ENCODE measurements at regions not wholly inside any gene's neighbourhood (a gene's known extent, or its start where the extent isn't known, plus 50 kb on each side); places are given as distances from the start of the nearest gene placed in this dataset.
A peak's percentile ranks its signal among the peaks of the same experiment; 100 is the strongest.

DNA sequence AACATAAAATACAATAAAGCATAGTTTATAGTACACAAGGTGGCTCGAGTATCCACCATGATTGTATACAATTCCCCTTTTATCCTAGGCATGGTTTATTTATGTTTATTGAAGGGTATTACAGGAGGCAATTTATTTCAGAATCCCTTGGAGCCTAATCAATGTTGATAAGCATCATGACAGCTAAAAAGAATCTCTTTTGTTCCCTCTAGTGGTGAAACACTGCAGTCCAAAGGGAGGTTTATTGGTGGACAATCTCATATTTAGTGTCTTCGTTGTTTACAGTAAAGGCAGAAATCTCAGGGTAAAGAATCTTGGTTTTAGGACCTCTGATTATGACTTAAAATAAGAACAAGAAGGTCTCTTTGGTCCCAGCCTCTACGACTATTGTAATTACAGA is 1712.5 kb downstream of the C4orf33 start:
- Histone ChIP-seq H3K27me3 (no peaks in the 10 kb centered on the region), H3K4me1 (no peaks in the 10 kb centered on the region), H3K4me3 (replicated peaks in 1 of 3) (no peak overlapping the region), H3K36me3 (no peaks in the 10 kb centered on the region), H3K9me3 (no peaks in the 10 kb centered on the region), H3K27ac (no peak overlapping the region)
- no peak for DNase-seq
- intact Hi-C loops (cut with DNase I), result no loop called here
- WGBS, 2 donors, result 47 to 48% methylated on average over 3 of the region's 3 CpGs
- TF ChIP-seq, protein P1, sequence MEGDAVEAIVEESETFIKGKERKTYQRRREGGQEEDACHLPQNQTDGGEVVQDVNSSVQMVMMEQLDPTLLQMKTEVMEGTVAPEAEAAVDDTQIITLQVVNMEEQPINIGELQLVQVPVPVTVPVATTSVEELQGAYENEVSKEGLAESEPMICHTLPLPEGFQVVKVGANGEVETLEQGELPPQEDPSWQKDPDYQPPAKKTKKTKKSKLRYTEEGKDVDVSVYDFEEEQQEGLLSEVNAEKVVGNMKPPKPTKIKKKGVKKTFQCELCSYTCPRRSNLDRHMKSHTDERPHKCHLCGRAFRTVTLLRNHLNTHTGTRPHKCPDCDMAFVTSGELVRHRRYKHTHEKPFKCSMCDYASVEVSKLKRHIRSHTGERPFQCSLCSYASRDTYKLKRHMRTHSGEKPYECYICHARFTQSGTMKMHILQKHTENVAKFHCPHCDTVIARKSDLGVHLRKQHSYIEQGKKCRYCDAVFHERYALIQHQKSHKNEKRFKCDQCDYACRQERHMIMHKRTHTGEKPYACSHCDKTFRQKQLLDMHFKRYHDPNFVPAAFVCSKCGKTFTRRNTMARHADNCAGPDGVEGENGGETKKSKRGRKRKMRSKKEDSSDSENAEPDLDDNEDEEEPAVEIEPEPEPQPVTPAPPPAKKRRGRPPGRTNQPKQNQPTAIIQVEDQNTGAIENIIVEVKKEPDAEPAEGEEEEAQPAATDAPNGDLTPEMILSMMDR (IDR thresholded peaks at IDR 0.05), result peak in 1 of 6 experiments; percentile 26
- TF ChIP-seq POLR2A (IDR thresholded peaks at IDR 0.05), result no peak

DNA sequence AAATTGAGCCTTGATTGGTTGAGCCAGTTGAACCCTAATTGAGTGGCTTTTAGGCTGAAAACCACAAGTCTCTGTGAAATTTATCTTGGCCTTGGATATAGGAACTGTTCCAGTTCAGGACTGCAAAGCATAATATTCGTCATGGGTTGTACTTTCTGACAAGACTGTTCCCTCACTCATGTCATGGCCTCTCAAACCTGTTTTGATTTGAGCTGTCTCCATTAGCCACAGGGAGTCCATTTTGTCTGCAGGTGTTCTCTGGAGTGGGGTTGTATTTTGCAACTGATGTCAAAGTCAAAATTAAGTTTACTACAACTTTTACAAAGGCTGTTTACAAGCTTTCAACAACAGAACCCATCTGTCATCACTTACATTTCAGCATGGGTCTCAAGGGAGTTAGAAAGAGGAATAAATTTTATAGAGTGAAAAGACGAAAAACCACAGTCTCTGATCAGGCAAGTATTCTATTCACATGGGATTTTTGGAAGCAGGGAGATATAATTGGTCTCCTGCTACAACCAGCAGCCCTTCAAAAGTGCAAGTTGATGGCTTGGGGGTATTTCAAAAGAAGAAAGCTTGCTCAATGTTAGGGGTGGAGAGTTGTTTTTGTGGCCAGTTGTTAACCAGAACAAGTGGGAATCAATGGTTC is 1716.3 kb downstream of the C4orf33 start:
- intact Hi-C loops (cut with DNase I), result no loop called here
- Histone ChIP-seq H3K9me3 (no peaks in the 10 kb centered on the region), H3K36me3 (no peaks in the 10 kb centered on the region), H3K4me1 (no peaks in the 10 kb centered on the region), H3K27me3 (no peaks in the 10 kb centered on the region), H3K27ac (no peak overlapping the region), H3K4me3 (replicated peaks in 1 of 3) (no peak overlapping the region)
- TF ChIP-seq, protein P1 (IDR thresholded peaks at IDR 0.05), result no peak
- TF ChIP-seq POLR2A (IDR thresholded peaks at IDR 0.05), result no peak
- DNase-seq, result no peak
- WGBS, 2 donors, result 44 to 46% methylated on average over 2 of the region's 2 CpGs

DNA sequence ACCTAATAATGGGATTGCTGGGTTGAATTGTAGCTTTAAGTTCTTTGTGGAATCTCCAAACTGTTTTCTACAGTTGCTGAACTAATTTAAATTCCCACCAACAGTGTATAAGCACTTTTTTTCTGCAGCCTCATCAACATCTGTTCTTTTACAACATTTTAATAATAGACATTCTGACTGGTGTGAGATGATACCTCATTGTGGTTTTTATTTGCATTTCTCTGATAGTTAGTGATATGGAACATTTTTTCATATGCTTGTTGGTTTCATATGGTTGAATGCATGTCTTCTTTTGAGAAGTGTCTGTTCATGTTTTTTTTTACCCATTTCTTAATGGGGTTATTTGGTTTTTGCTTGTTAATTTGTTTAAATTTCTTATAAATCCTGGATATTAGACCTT is 1718.9 kb downstream of the C4orf33 start:
- no peak for DNase-seq
- intact Hi-C loops (cut with DNase I), result no loop called here

DNA sequence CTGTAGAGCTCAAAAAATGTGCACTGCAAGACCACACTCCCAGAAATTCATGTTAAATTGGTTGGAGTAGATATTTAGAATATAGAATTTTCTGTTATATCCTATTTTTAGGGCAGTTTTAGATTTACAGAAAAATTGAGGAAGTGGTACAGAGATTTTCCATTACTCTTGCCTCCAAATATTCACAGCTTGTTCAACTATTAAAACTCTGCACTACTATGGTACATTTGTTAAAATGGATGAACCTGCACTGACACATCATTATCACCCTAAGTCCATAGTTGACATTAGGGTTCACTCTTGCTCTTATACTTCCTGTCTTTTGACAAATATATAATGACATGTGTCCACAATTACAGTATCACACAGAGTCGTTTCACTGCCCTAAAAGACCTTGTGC is 1724.5 kb downstream of the C4orf33 start:
- DNase-seq, result no peak
- no peak overlapping the region for H3K27ac ChIP-seq
- H3K4me1 ChIP-seq, result no peaks in the 10 kb centered on the region
- H3K27me3 ChIP-seq, result no peaks in the 10 kb centered on the region
- intact Hi-C loops (cut with DNase I), result no loop called here
- H3K4me3 ChIP-seq (replicated peaks in 1 of 3), result no peak overlapping the region
- WGBS, 2 donors, result 61 to 77% methylated on average over 1 of the region's 1 CpG
- TF ChIP-seq POLR2A (IDR thresholded peaks at IDR 0.05), result no peak
- TF ChIP-seq, protein P1 (IDR thresholded peaks at IDR 0.05), result no peak
- H3K9me3 ChIP-seq, result no peaks in the 10 kb centered on the region
- H3K36me3 ChIP-seq, result no peaks in the 10 kb centered on the region

More for the DNA sequence above, 1718.9 kb downstream of the C4orf33 start:
- Histone ChIP-seq H3K4me1 (no peaks in the 10 kb centered on the region), H3K27me3 (no peaks in the 10 kb centered on the region), H3K9me3 (no peaks in the 10 kb centered on the region), H3K36me3 (no peaks in the 10 kb centered on the region), H3K4me3 (replicated peaks in 1 of 3) (no peak overlapping the region), H3K27ac (no peak overlapping the region)
- TF ChIP-seq, protein P1 (IDR thresholded peaks at IDR 0.05), result no peak
- TF ChIP-seq POLR2A (IDR thresholded peaks at IDR 0.05), result no peak

DNA sequence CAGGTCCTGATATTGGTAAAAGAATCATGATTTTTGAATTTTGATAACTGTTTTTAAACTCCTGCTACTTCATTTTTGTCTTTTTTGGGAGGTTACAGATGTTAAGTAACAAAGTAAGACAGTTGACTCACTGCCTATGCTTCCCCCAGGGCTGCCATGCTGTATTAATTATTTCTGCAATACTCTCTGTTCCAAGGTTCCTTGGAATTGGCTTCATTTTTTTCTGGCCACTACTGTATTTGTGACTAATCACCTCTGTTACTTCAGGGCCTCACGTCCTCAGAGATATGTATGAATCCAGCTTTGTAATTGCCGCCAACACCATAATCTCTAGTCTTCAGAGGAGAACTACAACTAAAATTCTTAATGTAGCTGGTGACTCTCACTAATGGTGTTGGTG is 1729.3 kb downstream of the C4orf33 start:
- no peak for DNase-seq
- intact Hi-C loops (cut with DNase I), result no loop called here
- Histone ChIP-seq H3K27me3 (no peaks in the 10 kb centered on the region), H3K9me3 (no peaks in the 10 kb centered on the region), H3K4me1 (no peaks in the 10 kb centered on the region), H3K27ac (no peak overlapping the region), H3K4me3 (replicated peaks in 1 of 3) (no peak overlapping the region), H3K36me3 (no peaks in the 10 kb centered on the region)
- TF ChIP-seq POLR2A (IDR thresholded peaks at IDR 0.05), result no peak
- TF ChIP-seq, protein P1 (IDR thresholded peaks at IDR 0.05), result no peak
- WGBS, 2 donors, result 62 to 77% methylated on average over 2 of the region's 2 CpGs
